ENCODE measurements at regions not wholly inside any gene's neighbourhood (a gene's known extent, or its start where the extent isn't known, plus 50 kb on each side); places are given as distances from the start of the nearest gene placed in this dataset.

DNA sequence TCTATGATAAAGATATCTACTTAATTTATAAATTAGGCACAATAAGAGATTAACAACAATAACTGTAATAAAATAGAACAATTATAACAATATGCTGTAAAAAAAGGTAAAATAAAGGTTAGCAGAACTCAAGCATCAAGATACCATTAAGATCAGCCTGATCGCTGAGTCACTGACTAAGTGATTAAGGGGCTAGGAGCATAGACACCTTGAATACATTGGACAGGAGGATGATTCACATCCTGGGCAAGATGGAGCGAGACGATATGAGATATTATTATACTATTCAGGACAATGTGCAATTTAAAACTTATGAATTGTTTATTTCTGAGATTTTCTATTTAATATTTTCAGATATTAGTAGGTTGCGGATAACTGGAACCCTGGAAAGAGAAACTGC, 1277.8 kb upstream of the ZEB2 start:
- no peak for TF ChIP-seq CTCF (conservative IDR thresholded peaks at IDR 0.05)
- no peak for TF ChIP-seq EZH2 (IDR thresholded peaks at IDR 0.05; ENCODE audit: low read depth)
